HG03439 (cell line): ENCODE measurements at regions not wholly inside any gene's neighbourhood (a gene's known extent, or its start where the extent isn't known, plus 50 kb on each side); places are given as distances from the start of the nearest gene placed in this dataset.
"Not testable (repeated sequence)": the region's sequence is repeated elsewhere in the genome, so short reads cannot be mapped to it uniquely, and the experiment has no call there.

Experiments
- ATAC-seq: cut with Tn5 transposase; IDR thresholded peaks from one replicate; pipeline ENCODE4 v1.9.1; 2021; ENCODE audit warnings: mild to moderate bottlenecking, moderate library complexity; ENCODE audit not compliant: unreplicated experiment

DNA sequence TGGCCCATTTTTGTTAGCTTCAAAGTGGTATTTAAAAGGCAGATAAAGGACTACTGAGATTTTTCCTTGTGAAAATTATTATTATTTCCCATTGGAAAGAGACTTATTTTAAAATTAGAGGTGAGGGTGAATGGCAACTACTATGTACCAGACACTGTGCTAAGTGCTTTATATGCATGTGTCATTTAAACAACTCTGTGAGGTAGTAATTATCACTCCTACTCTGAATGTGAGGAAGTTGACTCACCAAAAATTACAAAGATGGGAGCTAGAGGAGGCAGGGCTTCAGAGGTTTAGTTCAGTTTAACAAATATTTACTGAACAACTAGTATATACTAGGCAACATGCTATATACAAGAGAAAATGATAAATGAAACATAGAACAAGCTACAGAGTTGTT, 78.2 kb downstream of the MSL3 start:
- ATAC-seq: no peak

DNA sequence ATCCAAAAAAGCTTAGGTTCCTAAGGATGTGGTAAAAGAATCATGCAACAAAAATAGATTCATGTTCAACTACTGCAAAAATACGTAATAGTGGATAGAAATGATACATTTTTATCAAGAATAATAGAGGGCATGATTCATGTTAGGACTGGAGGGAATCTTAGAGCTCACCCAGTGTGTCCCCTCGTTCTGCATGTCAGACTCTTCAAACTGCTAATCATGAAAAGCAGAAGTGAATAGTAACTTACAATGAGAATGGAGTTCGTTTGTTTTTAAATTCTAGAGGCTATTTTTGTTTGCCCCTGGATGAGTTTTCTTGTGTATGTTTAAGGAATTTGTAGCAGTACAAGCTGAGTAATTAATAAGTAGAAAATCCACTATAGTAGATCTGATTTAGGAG, 79.4 kb downstream of the MSL3 start:
- ATAC-seq: no peak

DNA sequence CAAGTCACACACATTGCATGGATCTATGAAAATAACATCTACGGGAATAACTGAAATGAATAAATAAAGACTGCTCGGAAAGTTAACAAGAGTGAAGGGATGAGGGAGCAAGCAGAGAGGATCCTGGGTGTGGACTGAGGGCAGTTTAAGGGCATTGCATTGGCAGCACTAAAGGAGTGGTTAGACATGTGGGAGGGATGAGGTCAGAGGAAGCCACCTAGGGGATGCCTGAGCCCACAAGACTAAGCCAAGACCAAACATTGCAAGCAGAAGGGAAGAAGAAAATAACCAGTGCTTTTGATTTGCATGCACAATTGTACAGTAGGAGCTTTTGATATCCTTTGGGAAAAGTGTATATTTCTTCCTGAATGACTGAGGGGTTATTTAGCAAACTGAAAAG, 106.1 kb downstream of the MSL3 start:
- ATAC-seq: no peak

DNA sequence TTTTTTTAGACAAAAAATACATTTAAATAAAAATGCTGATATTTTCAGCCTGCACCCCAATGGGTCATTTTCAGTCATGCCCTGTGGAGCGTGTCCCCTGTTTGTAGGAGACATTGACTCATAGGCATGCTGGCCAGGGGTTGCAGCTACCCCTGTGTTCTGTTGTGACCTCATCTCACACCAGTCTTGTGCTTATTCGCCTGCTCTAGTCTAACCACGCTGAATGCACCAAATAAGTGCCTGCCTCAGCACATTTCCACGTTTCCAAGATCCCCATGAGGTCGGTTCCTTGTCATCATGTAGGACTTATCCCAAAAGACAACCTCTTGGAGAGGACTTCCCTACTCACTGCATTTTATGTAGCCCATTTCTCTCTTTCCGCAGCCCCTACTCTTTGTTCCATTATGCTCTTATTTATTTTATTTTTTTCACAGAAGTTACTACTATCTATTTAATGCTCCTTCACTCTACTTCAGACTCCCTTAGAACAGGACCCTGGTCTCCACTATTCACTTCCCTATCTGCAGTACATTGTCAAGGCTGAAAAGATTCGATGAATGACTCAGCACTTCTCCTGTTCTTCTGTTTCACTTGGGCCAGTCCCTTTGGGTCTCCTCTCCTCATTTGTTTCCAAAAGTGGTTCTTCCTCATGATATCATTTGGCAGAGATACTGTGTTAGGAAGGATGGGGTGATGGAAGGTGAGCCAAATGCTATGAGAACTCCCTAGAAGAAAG, 109.7 kb downstream of the MSL3 start:
- no peak for ATAC-seq

DNA sequence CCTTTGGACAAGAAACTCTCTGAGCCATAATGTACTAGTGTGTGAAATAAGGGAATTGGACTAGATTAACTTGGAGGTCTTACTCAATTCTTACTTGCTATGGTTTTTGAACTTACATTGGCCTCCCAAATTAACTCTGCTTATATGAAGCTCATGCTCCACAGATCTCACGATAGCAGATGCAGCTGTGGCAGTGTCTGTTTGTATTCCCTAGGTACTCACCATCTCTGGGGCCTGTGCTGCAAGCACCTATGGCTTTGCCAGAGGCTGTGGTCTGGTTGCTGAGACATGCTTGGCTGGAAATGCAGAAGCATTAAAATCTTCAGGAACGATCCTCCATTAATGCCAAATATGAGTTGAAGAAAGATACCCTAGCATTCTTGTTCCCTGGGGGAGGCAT, 112.8 kb downstream of the MSL3 start:
- ATAC-seq: no peak

DNA sequence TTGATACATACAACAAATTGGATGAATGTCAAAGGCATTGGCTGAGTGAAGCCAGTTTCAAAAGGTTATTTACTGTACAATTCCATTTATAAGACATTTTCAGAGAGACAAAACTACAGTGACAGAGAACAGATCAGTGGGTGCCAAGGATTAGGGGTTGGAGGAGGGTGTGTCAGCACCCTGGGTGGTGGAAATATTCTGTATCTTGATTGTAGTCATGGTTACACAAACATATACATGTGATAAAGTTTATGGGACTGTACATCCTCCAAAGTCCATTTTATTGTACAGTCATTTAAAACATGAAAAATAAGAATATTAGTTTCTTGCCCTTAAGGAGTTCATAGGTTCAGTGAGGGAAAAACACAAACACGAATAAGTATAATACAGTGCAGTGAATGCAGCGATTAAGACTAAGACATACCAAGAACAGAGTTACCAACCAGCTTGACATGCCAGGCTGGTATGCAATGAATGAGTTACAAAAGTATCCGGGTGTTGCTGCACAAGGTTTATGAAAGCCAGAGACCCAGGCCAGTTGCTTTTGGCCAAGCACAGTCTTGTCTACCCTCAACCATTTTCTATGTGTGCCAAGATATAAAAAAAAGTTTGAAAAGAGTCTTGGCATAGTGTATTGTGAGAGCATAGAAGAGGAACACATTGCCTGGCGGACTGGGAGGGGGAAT, 123.6 kb downstream of the MSL3 start:
- ATAC-seq: no peak

DNA sequence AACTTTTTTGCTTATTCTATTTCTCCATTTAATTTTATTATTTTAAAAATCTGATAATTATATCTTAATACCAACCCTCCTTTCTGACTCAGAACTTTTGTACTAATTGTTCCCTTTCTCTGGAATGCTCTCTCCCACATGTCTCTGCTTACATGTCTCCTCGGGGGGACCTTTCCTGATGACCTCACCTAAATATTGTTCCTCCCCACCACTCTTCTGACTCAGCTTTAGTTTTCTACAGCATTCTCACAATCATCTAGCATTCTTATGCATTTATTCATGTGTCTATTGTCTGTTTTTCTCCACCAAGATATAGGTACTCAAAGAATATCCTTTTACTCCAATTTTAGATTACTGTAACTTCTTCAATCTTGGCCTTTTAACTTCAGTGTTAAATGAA, 128.7 kb downstream of the MSL3 start:
- ATAC-seq: no peak

DNA sequence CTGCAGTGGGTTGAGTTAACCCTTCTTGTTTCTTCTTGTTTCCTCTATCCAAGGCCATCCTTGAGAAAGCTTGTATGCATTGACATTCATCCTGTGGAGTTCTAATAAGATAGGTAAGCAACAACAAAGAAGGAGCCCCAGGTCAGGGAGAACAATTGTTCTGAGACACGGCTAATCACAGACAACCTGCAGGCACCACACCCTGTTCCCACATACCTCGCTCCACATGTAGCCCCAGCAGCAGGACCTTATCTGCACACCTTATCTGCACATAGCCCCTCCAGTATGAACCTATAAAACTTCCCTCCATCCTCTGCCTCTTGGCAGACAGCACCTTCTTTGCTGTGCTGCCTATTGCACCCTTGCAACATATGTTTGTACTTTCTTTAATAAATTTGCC, 129.1 kb downstream of the MSL3 start:
- ATAC-seq: no peak

DNA sequence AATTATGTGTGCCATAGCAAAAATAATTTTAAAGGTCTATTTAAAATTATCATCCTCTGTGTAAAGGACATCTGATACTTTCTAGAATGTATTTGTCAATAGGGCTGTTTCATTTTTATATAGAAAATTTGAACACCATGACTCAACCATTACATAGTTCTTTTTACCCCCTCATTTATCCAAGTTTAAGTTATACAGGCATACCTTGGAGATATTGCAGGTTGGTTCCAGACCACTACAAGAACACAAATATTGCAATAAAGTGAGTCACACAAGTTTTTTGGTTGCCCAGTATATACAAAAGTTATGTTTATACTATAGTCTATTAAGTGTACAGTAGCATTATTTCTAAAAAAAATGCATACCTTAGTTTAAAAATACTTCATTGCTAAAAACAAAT, 130.4 kb downstream of the MSL3 start:
- ATAC-seq: no peak

DNA sequence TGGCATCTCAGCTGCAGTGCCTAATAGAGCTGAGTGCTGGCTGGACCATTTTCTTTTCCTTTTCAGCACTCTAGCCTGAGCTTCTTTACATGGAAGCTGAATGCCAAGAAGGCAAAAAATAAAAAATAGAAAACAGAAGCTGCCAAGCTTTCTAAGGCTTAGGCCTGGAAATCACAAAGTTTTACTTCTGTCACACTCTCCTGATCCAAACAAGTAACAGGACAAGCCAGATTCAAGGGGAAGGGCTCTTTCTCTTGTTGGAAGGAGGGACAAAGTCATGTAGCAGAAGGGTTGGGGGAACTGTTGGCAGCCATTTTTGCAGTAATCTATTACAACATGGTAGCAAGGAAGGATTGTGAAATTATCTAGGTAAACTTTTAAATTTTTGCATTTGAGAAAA, 131.8 kb downstream of the MSL3 start:
- ATAC-seq: no peak

DNA sequence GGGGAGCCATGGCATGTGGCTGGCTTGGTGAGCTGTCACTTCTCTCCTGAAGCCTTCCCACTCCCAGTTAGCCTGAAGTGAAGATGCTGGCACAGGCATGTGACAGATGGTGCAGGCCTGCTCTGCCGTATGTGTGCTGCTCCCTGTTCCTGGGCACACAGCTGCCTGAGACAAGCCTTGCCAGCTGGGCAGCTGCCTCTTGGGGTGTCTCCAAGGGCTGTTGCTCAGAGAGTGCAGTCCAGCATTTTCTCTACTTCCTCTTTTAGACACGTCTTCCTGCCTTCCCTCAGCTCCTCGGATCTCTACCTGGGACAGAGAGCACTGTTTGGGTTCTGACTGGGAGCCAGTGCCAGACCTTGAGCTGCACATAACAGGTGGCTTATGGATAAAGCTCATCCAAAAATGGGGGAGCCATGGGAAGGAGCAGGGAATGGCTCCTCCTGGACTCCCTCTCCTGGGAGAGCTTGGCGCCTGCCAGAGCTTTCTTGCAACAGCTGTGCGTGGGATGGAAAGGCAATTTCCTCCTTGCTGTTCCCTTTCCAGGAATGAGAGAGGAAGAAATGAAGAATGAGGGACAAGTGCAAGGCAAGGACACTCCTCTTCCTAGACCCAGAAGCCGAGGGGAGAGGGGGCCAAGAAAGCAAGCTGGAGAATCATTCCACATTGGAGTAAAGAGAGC, 132.9 kb downstream of the MSL3 start:
- ATAC-seq: no peak

DNA sequence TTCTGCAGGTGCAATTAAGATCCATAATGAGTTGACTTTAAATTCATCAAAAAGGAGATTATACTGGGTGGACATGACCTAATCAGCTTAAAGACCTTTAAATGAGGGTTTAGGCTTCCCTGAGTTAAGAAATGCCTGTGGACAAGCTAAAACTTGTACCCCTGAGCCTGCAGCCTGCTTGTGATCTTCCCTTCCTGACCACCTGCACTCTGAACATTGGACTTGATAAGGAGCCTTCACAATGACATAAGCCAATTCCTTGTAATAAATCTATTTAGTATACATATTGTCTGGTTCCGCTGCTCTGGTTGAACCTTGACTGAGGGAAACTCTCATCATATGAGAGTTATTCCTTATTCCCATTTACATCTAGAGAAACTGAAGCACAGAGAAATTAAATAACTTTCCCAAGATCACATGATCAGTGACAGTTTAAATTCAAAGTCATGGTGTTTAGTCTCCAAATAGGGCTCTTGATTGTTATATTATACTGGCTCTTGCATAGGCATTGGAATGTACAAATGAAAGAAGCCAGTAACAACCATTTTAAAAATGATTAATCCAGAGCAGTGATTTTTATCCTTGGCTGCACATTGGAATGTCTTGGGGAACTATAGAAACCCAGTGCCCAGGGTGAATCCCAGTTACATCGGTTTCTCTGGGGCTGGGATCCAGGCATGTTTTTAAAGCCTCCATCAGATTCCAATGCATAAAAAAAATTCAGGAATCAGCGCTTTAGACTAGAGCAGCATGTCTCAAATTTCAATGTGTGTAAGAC, 136.1 kb downstream of the MSL3 start:
- no peak for ATAC-seq

DNA sequence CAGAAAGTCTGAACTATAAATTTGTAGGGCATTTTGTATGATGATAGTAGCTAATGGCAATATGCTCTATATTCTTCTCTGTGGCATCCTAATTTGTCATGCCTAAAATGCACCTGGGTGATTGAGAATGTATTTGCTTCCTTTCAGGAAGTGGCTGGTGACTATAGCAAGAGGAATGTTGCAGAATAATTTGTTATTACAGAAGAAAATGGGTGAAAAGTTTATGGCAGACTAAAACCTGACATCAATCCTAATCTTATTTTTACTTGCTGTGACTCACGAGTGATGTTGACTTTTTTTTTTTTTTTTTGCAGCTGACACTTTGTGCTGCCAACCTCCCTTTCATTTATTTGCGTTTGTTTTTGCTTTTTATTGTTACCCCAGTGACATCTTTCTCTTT, 141.1 kb downstream of the MSL3 start:
- no peak for ATAC-seq

DNA sequence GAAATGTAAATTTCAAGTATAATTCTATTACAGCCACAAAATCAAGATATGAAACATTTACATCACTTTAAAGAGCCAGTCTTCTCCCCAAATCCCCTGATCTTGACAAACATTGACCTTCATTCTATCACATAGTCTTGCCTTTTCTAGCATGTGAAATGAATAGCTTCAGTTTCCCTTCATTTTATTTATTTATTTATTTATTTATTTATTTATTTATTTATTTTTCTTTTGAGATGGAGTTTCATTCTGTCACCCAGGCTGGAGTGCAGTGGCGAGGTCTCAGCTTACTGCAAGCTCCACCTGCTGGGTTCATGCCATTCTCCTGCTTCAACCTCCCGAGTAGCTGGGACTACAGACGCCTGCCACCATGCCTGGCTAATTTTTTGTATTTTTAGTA, 147.9 kb downstream of the MSL3 start:
- ATAC-seq: not testable (repeated sequence)

DNA sequence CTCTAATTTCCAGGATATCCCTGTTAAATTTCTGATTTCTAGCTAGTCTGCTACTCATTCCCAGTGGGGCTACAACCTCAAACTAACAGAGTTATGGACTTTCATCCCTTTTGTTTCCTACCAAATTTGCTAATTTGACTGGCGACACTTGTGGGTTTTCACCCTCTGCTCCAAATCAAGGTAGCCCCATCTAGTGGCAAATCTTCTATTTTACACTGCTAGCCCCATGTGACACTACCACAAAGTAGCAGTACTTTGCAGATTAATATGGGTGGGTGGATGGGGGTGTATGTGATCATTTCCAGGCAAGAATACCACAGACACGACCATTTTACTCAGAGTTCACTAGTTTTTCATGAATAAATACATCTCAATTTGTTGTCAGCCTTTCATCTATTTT, 150.3 kb downstream of the MSL3 start:
- ATAC-seq: peak; percentile 74

DNA sequence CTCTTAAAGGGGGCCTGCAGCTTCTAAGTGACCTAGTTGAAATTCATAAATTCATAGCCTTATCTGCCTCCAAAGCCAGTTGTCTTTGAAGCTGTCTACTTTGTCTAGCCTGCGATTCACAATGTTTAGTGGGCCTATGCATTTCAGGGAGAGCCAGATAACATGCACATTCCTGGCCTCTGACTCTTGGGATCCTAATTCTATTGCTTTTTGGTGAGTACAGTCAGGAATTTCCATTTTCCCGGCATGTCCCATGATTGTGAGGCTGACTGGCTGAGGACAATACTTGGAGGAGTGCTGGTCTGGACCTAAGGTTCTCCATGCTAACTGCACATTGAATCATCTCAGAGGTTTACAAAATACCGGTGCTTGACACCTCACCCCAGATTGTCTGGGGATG, 155.0 kb downstream of the MSL3 start:
- no peak for ATAC-seq

DNA sequence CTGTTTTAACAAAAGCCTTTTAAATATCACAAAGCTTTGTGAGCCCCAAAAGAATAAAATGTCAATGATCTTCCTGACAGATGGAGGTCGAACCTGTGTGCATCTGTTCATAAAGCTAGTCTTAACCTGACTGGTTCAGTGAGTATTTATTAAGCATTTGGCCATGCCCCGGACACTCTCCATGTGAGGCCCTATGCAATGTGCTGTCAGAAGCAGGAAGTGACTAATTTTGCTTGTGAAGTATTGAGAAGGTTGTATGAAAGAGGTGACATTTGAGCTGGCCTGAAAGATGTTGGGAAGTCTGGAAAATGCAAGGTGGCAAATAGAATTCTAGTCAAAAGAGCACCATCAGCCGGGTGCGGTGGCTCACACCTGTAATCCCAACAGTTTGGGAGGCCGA, 171.4 kb downstream of the MSL3 start:
- no peak for ATAC-seq

DNA sequence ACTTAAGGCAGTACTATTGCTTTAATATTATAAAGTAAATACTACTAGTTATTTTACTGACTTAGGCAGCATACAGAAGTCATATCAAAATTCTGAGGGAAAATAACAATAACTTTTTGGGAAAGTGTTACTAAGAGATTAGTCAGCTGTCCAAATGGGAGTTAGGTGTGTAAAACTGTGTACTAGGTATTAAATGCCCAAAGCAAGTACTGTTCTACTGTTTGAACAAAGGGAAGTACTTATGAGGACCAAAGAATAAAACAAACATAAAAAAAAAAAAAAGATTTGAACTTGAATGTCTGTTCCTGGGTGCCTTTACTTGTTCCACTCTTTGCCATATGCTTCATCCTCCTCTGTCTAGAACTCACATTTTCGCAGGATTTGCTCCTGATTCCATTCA, 174.4 kb downstream of the MSL3 start:
- no peak for ATAC-seq

DNA sequence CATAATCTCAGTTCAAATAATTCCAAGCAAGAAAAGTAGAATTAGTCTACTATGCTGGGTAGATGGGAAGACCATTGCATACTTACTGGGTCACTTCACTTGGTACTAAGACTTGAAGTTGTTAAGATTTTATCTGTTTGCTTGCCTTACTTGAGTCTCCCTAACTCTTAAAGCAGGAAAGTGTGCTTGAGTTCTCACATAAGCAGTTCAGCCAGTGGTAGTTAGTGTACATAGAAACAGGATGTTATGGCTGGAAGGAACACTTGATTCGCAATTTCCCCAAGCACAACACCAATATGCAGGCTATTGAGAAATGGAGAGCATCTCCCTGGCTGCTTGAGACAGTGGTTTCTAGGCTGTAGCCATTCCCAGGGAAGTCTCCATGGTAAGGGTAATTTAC, 176.1 kb downstream of the MSL3 start:
- ATAC-seq: no peak

DNA sequence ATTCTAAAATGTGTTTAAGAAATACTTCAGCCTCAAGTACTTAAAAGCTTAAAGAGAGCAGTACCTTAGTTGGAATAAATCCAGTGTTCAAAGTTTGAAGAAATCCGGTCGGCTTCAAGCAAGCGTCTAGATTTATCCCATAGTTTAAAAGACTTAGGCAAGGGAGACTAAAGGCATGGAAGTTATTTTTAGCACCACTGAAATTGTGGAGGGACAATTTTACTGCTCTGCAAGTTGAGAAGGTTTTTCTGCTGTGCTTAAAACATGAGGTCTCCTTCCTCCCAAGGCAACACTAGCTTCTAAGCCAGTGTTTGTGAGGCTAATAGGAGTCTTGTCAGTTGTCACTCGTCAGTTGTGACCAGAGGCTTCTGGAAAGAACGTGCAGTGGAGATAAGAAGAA, 183.5 kb downstream of the MSL3 start:
- ATAC-seq: no peak

DNA sequence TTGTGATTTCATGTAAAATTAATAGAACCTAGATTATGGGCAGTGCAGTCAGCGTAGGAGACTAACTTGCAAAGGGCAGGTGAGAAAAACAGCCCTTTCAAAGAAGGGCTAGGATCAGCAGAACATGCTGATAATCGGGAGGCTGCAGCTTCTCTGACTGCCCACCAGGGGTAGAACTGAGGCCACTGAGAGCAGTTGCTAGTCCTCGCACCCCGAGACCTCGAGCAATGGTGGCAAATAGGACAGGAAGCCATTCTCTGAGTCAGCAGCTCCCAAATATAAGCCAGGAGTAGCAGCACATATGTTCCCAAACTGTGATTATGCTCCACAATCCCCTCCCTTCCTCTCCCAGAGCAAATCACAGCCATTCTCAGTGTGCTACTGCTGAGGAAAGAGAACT, 186.5 kb downstream of the MSL3 start:
- ATAC-seq: no peak

DNA sequence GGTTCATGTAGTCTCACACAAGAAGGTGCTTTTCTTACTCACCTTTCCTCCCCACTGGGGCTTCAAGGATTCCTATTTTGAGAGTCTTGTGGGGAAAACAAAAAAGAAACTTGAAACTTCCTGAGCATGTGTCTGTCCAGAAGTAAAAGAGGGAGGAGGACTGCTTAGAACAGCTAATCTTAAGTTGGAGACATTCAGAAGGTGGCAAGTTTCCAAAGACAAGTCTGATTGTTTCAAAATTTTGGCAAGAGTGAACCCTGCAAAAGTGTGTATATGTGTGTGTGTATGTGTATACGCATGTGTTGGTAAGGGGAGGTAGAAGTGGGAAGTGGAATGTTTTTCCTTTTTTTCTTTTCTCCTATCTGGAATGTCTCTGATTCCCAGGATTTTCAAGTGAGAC, 189.0 kb upstream of the FRMPD4 start:
- ATAC-seq: no peak
